SK-N-SH (cell line): ENCODE measurements at regions not wholly inside any gene's neighbourhood (a gene's known extent, or its start where the extent isn't known, plus 50 kb on each side); places are given as distances from the start of the nearest gene placed in this dataset.

Source experiments
- CTCF ChIA-PET: fragments of 300-600, 350-600 bp; formaldehyde crosslinking; extraction: SDS; loops from one replicate; lab custom pipeline; 2021; lab: Yijun Ruan, JAX
- POLR2A ChIA-PET: fragments of 350-600 bp; sonication (Branson Sonifier 250); formaldehyde crosslinking; extraction: SDS; loops from one replicate; lab custom pipeline; 2020; ENCODE audit warnings: antibody characterized with exemption, inconsistent platforms; lab: Yijun Ruan, JAX
- DNase-seq: peaks from one replicate; pipeline ENCODE4 v3.0.0; 2012
- H2AFZ ChIP-seq: fragments of 200-600 bp; sonication (generic); 2 replicates; pipeline ENCODE4 v1.8.1; 2016; ENCODE audit warnings: antibody characterized with exemption, mild to moderate bottlenecking, low read depth
- H3F3A ChIP-seq: fragments of 200-600 bp; sonication (generic); replicated peaks from 2 replicates; pipeline ENCODE3; 2016; ENCODE audit warnings: antibody characterized with exemption, mild to moderate bottlenecking; ENCODE audit not compliant: insufficient read depth
- H3K27ac ChIP-seq, 2 experiments: fragments of 200-500 bp in 1 of 2; fragments of 200-600 bp in 1 of 2; sonication (Bioruptor generic) in 1 of 2; sonication (generic), shearing (Covaris generic) in 1 of 2; 2 replicates each; pipeline versions ENCODE4 v1.5.1 to v1.6.1; 2014 to 2016; ENCODE audit warnings: low read depth in 2 of 2, inconsistent platforms in 1 of 2, low read length in 1 of 2, mild to moderate bottlenecking in 1 of 2, mixed read lengths in 1 of 2
- H3K27me3 ChIP-seq: fragments of 200-600 bp; sonication (generic), shearing (Covaris generic); 2 replicates; pipeline ENCODE4 v1.6.1; 2016; ENCODE audit warnings: mixed run types; ENCODE audit not compliant: insufficient read depth
- H3K36me3 ChIP-seq, 2 experiments: fragments of 200-500 bp in 1 of 2; fragments of 200-600 bp in 1 of 2; sonication (Bioruptor generic) in 1 of 2; sonication (generic) in 1 of 2; replicated peaks in 1 of 2; 2 replicates each; pipeline versions ENCODE3 to v1.5.1; 2014 to 2016; ENCODE audit warnings: low read length in 1 of 2, mild to moderate bottlenecking in 1 of 2; ENCODE audit not compliant: insufficient read depth in 2 of 2, control insufficient read depth in 1 of 2
- H3K4me1 ChIP-seq, 2 experiments: fragments of 200-500 bp in 1 of 2; fragments of 200-600 bp in 1 of 2; sonication (Bioruptor generic) in 1 of 2; sonication (generic), shearing (Covaris generic) in 1 of 2; 2 replicates each; pipeline versions ENCODE4 v1.5.1 to v1.6.1; 2014 to 2016; ENCODE audit warnings: low read depth in 1 of 2, low read length in 1 of 2, mixed run types in 1 of 2; ENCODE audit not compliant: insufficient read depth in 2 of 2, control insufficient read depth in 1 of 2
- H3K4me2 ChIP-seq: fragments of 200-600 bp; sonication (generic), shearing (Covaris generic); 2 replicates; pipeline ENCODE4 v1.6.1; 2017; ENCODE audit warnings: mixed run types
- H3K4me3 ChIP-seq, 2 experiments: fragments of 200-500 bp in 1 of 2; fragments of 200-600 bp in 1 of 2; sonication (Bioruptor generic) in 1 of 2; sonication (generic), shearing (Covaris generic) in 1 of 2; 2 replicates each; pipeline versions ENCODE4 v1.5.1 to v1.8.1; 2014 to 2016; ENCODE audit warnings: low read depth in 2 of 2, inconsistent platforms in 1 of 2, low read length in 1 of 2, mild to moderate bottlenecking in 1 of 2, mixed read lengths in 1 of 2, moderate library complexity in 1 of 2
- H3K79me2 ChIP-seq: fragments of 200-600 bp; sonication (generic); 2 replicates; pipeline ENCODE4 v1.8.1; 2017; ENCODE audit warnings: mild to moderate bottlenecking; ENCODE audit not compliant: insufficient read depth
- H3K9ac ChIP-seq: fragments of 200-600 bp; sonication (generic); 2 replicates; pipeline ENCODE4 v1.6.1; 2017; ENCODE audit warnings: mixed run types
- H3K9me2 ChIP-seq: fragments of 200-600 bp; sonication (generic); 2 replicates; pipeline ENCODE4 v1.6.1; 2017; ENCODE audit warnings: mixed run types
- H3K9me3 ChIP-seq: fragments of 200-600 bp; sonication (generic); 2 replicates; pipeline ENCODE4 v1.6.1; 2017; ENCODE audit warnings: mixed run types, mild to moderate bottlenecking, moderate library complexity
- H4K20me1 ChIP-seq: fragments of 200-600 bp; sonication (generic); 2 replicates; pipeline ENCODE4 v1.6.1; 2017; ENCODE audit warnings: mild to moderate bottlenecking, mixed run types; ENCODE audit not compliant: insufficient read depth
- ELF1 ChIP-seq: IDR thresholded peaks from 2 replicates; pipeline ENCODE4 v1.4.0; 2012
- EZH2phosphoT487 ChIP-seq: fragments of 200-600 bp; sonication (generic); IDR thresholded peaks from 2 replicates; pipeline ENCODE4 v1.6.1; 2017; ENCODE audit warnings: low read depth, mixed run types, mild to moderate bottlenecking, antibody characterized with exemption, moderate library complexity, borderline replicate concordance
- GABPA ChIP-seq: IDR thresholded peaks from 2 replicates; pipeline ENCODE4 v1.4.0; 2012; ENCODE audit warnings: low read depth, mild to moderate bottlenecking
- JUND ChIP-seq: IDR thresholded peaks from 2 replicates; pipeline ENCODE4 v1.4.0; 2012
- MEF2A ChIP-seq: IDR thresholded peaks from 2 replicates; pipeline ENCODE4 v1.4.0; 2012; ENCODE audit warnings: low read depth, borderline replicate concordance
- MXI1 ChIP-seq: IDR thresholded peaks from 2 replicates; pipeline ENCODE4 v1.6.1; 2012; ENCODE audit warnings: mild to moderate bottlenecking, low read depth, low read length, improper control_type of control experiment
- PBX3 ChIP-seq: IDR thresholded peaks from 2 replicates; pipeline ENCODE4; 2012
- POLR2AphosphoS5 ChIP-seq: IDR thresholded peaks from 2 replicates; pipeline ENCODE4 v1.6.1; 2012; ENCODE audit warnings: low read depth, low read length
- RAD21 ChIP-seq: IDR thresholded peaks from 2 replicates; pipeline ENCODE4 v1.6.1; 2012; ENCODE audit warnings: mild to moderate bottlenecking, low read length
- REST ChIP-seq: IDR thresholded peaks from 2 replicates; pipeline ENCODE4 v1.6.1; 2012; ENCODE audit warnings: mild to moderate bottlenecking, low read depth, low read length, moderate library complexity
- USF2 ChIP-seq: fragments of 150-350 bp; IDR thresholded peaks from 2 replicates; pipeline ENCODE4 v1.6.1; 2017; ENCODE audit warnings: antibody characterized with exemption, low read length, low read depth, borderline replicate concordance
- YY1 ChIP-seq: IDR thresholded peaks from 2 replicates; pipeline ENCODE4 v1.4.0; 2012; ENCODE audit warnings: low read depth, mild to moderate bottlenecking
- ZBTB33 ChIP-seq: IDR thresholded peaks from 2 replicates; pipeline ENCODE4 v1.4.0; 2012; ENCODE audit warnings: low read depth, borderline replicate concordance
- WGBS: methylation state at CpG from one replicate; pipeline ENCODE4 v1.1.6; 2017; ENCODE audit warnings: low lambda C conversion rate; 5-methylcytosine and 5-hydroxymethylcytosine counted together
- TF ChIP-seq, protein P1 (sequence below): IDR thresholded peaks from 2 replicates; pipeline ENCODE4 v1.4.0; 2012; ENCODE audit warnings: low read depth, borderline replicate concordance
- TF ChIP-seq, protein P2 (sequence below): IDR thresholded peaks from 2 replicates; pipeline ENCODE4 v1.4.0; 2012; ENCODE audit warnings: low read depth
- TF ChIP-seq, protein P3 (sequence below): fragments of 200-600 bp; sonication (generic); IDR thresholded peaks from 2 replicates; pipeline ENCODE4 v1.6.1; 2017; ENCODE audit warnings: antibody characterized with exemption, mild to moderate bottlenecking, moderate library complexity

DNA sequence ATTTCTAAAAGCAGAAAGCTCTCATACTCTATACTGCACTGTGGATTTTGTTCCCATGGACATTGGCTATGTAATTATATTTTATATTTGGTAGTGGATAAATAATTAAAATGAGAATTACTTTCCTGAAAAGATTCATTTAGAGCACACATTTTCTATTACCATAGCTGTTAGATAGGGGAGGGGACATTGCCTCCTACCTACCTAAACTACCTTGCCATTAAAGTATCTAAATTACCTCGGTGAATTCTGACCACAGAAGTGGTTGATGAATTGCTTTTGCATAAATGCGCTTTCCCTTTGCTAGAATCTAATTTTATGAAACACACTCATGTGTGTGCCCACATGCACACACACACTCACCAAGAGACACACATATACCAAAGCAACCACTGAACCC, 329.1 kb downstream of the MTX2 start:
- H3K4me3 ChIP-seq = no peak overlapping the region
- TF ChIP-seq GABPA (no peak), POLR2AphosphoS5 (no peak), PBX3 (no peak), ZBTB33 (no peak), EZH2phosphoT487 (no peak), MEF2A (no peak), ELF1 (no peak), REST (no peak), JUND (no peak), YY1 (no peak), MXI1 (no peak), RAD21 (no peak), USF2 (no peak)
- TF ChIP-seq, protein P1, sequence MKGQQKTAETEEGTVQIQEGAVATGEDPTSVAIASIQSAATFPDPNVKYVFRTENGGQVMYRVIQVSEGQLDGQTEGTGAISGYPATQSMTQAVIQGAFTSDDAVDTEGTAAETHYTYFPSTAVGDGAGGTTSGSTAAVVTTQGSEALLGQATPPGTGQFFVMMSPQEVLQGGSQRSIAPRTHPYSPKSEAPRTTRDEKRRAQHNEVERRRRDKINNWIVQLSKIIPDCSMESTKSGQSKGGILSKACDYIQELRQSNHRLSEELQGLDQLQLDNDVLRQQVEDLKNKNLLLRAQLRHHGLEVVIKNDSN = no peak
- TF ChIP-seq, protein P2, sequence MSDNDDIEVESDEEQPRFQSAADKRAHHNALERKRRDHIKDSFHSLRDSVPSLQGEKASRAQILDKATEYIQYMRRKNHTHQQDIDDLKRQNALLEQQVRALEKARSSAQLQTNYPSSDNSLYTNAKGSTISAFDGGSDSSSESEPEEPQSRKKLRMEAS = no peak
- TF ChIP-seq, protein P3, sequence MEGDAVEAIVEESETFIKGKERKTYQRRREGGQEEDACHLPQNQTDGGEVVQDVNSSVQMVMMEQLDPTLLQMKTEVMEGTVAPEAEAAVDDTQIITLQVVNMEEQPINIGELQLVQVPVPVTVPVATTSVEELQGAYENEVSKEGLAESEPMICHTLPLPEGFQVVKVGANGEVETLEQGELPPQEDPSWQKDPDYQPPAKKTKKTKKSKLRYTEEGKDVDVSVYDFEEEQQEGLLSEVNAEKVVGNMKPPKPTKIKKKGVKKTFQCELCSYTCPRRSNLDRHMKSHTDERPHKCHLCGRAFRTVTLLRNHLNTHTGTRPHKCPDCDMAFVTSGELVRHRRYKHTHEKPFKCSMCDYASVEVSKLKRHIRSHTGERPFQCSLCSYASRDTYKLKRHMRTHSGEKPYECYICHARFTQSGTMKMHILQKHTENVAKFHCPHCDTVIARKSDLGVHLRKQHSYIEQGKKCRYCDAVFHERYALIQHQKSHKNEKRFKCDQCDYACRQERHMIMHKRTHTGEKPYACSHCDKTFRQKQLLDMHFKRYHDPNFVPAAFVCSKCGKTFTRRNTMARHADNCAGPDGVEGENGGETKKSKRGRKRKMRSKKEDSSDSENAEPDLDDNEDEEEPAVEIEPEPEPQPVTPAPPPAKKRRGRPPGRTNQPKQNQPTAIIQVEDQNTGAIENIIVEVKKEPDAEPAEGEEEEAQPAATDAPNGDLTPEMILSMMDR = no peak
- no peaks in the 10 kb centered on the region for H3K9me3 ChIP-seq
- no peak overlapping the region for H3K27ac ChIP-seq
- CTCF ChIA-PET = interaction anchor here (0.8 to 1.3 kb wide), 4 partner anchors 14 to 472 kb away, joined by 3 read pairs; no protein-coding TSS in a partner anchor
- no peaks in the 10 kb centered on the region for H3K27me3 ChIP-seq
- 61% methylated on average over 2 of the region's 2 CpGs for WGBS
- DNase-seq = no peak
- H3K4me2 ChIP-seq = no peak overlapping the region
- no peak overlapping the region for H2AFZ ChIP-seq
- H3K9ac ChIP-seq = no peak overlapping the region
- no peaks in the 10 kb centered on the region for H3K79me2 ChIP-seq
- H3K9me2 ChIP-seq = no peaks in the 10 kb centered on the region
- H4K20me1 ChIP-seq = no peaks in the 10 kb centered on the region
- H3K36me3 ChIP-seq = no peaks in the 10 kb centered on the region
- no peaks in the 10 kb centered on the region; a peak in 1 of 4 replicates for H3K4me1 ChIP-seq
- POLR2A ChIA-PET = no interaction called here
- no peaks in the 10 kb centered on the region for H3F3A ChIP-seq
